GM12874 (cell line): ENCODE measurements at regions not wholly inside any gene's neighbourhood (a gene's known extent, or its start where the extent isn't known, plus 50 kb on each side); places are given as distances from the start of the nearest gene placed in this dataset.

Source experiments
- TF ChIP-seq, protein P1 (sequence below): IDR thresholded peaks from 2 replicates; pipeline ENCODE4 v1.5.1; 2011; ENCODE audit warnings: low read depth, mild to moderate bottlenecking, control low read depth, low read length, moderate library complexity; ENCODE audit not compliant: insufficient read depth

DNA sequence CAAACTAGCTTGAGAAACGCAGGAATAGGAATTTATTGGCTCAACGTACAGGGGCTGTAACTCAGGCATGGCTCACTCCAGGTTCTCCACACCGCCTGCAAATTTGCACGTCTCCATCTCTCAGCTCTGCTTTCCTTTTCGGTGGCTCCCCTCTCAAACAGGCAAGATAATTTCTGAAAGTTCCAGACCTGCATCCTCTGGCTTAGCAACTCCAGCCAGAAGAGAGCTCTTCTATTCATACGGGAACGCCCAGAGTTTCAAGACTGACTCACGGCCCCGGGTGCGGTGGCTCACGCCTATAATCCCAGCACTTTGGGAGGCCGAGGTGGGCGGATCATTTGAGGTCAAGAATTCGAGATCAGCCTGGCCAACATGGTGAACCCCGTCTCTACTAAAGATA lies 139.7 kb upstream of the BNIP2 start:
- TF ChIP-seq, protein P1, sequence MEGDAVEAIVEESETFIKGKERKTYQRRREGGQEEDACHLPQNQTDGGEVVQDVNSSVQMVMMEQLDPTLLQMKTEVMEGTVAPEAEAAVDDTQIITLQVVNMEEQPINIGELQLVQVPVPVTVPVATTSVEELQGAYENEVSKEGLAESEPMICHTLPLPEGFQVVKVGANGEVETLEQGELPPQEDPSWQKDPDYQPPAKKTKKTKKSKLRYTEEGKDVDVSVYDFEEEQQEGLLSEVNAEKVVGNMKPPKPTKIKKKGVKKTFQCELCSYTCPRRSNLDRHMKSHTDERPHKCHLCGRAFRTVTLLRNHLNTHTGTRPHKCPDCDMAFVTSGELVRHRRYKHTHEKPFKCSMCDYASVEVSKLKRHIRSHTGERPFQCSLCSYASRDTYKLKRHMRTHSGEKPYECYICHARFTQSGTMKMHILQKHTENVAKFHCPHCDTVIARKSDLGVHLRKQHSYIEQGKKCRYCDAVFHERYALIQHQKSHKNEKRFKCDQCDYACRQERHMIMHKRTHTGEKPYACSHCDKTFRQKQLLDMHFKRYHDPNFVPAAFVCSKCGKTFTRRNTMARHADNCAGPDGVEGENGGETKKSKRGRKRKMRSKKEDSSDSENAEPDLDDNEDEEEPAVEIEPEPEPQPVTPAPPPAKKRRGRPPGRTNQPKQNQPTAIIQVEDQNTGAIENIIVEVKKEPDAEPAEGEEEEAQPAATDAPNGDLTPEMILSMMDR: no peak

GRCh38 chr15:59828263-59828662 lies 139.1 kb upstream of the BNIP2 start:
- TF ChIP-seq, protein P1: no peak

GRCh38 chr15:59825901-59826300 lies 136.8 kb upstream of the BNIP2 start:
- TF ChIP-seq, protein P1: no peak

DNA sequence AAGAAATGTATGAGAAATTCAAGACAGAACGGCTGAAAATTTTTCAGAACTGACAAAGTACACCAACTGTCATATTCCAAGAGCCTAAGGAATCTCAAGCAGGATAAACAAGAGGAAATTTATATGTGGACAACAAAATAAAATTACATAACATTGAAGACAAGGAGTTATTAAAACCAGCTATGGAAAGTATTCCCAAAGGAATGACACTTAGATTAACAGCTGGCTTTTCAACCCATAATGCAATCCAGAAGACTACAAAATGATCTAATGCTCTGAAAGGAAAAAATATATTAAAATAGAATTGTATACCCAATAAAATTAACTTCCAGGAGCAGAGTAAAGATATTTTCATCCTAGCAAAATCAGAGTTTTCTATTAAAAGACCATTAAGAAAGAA lies 132.2 kb upstream of the BNIP2 start:
- TF ChIP-seq, protein P1: no peak

- TF ChIP-seq, protein P1: no peak
Measured at GRCh38 chr15:59819092-59819491, 130.0 kb upstream of the BNIP2 start.

GRCh38 chr15:59818336-59818735 lies 129.2 kb upstream of the BNIP2 start:
- TF ChIP-seq, protein P1: no peak

- TF ChIP-seq, protein P1: no peak
Measured at GRCh38 chr15:59817834-59818233, 128.7 kb upstream of the BNIP2 start.

GRCh38 chr15:59817053-59817452 lies 127.9 kb upstream of the BNIP2 start:
- TF ChIP-seq, protein P1: no peak
